GM21515 (cell line): ENCODE measurements at regions not wholly inside any gene's neighbourhood (a gene's known extent, or its start where the extent isn't known, plus 50 kb on each side); places are given as distances from the start of the nearest gene placed in this dataset.

ENCODE experiments used
- ATAC-seq: cut with Tn5 transposase; IDR thresholded peaks from one replicate; pipeline ENCODE4 v1.9.1; 2021; ENCODE audit not compliant: unreplicated experiment

- ATAC-seq: no peak
Observed at GRCh38 chr3:95088464-95088863, 1025.6 kb downstream of the NSUN3 start.

GRCh38 chr3:95097493-95097892 lies 1034.6 kb downstream of the NSUN3 start:
- no peak for ATAC-seq

GRCh38 chr3:95120921-95121320 lies 1058.1 kb downstream of the NSUN3 start:
- ATAC-seq: no peak

GRCh38 chr3:95123104-95123503 lies 1060.2 kb downstream of the NSUN3 start:
- no peak for ATAC-seq

- ATAC-seq: no peak
Observed at GRCh38 chr3:95134693-95135413, 1072.0 kb downstream of the NSUN3 start.

- ATAC-seq: no peak
Observed at GRCh38 chr3:95148107-95148506, 1085.2 kb downstream of the NSUN3 start.

GRCh38 chr3:95151590-95151989 lies 1088.7 kb downstream of the NSUN3 start:
- no peak for ATAC-seq

GRCh38 chr3:95154766-95155165 lies 1091.9 kb downstream of the NSUN3 start:
- no peak for ATAC-seq

GRCh38 chr3:95162794-95163193 lies 1099.9 kb downstream of the NSUN3 start:
- ATAC-seq: no peak

- no peak for ATAC-seq
Observed at GRCh38 chr3:95167748-95168147, 1104.9 kb downstream of the NSUN3 start.

GRCh38 chr3:95168526-95168925 lies 1105.7 kb downstream of the NSUN3 start:
- no peak for ATAC-seq

- ATAC-seq: no peak
Observed at GRCh38 chr3:95172164-95172943, 1109.5 kb downstream of the NSUN3 start.

GRCh38 chr3:95177096-95177495 lies 1114.2 kb downstream of the NSUN3 start:
- no peak for ATAC-seq

- ATAC-seq: no peak
Observed at GRCh38 chr3:95184038-95184437, 1121.2 kb downstream of the NSUN3 start.

GRCh38 chr3:95189348-95189747 lies 1126.5 kb downstream of the NSUN3 start:
- no peak for ATAC-seq

- no peak for ATAC-seq
Observed at GRCh38 chr3:95197661-95198060, 1134.8 kb downstream of the NSUN3 start.

GRCh38 chr3:95200384-95200783 lies 1137.5 kb downstream of the NSUN3 start:
- no peak for ATAC-seq

- no peak for ATAC-seq
Observed at GRCh38 chr3:95210878-95211277, 1148.0 kb downstream of the NSUN3 start.

GRCh38 chr3:95212117-95212516 lies 1149.3 kb downstream of the NSUN3 start:
- no peak for ATAC-seq

- no peak for ATAC-seq
Observed at GRCh38 chr3:95215437-95215957, 1152.6 kb downstream of the NSUN3 start.

- no peak for ATAC-seq
Observed at GRCh38 chr3:95217661-95218060, 1154.8 kb downstream of the NSUN3 start.

GRCh38 chr3:95218484-95218883 lies 1155.6 kb downstream of the NSUN3 start:
- no peak for ATAC-seq
